Kidney capillary endothelial cell (primary cell): ENCODE measurements at regions not wholly inside any gene's neighbourhood (a gene's known extent, or its start where the extent isn't known, plus 50 kb on each side); places are given as distances from the start of the nearest gene placed in this dataset.

Source experiments
- DNase-seq: peaks from one replicate; pipeline ENCODE4 v3.0.0-alpha.2; 2018; ENCODE audit warnings: low spot score

- DNase-seq = no peak
These were observed 56.6 kb upstream of the SCOC start for GRCh38 chr4:140316799-140317198.

- no peak for DNase-seq
These were observed 57.5 kb upstream of the SCOC start for GRCh38 chr4:140315970-140316369.

- DNase-seq = no peak
These were observed 58.0 kb upstream of the SCOC start for GRCh38 chr4:140315438-140315837.

- no peak for DNase-seq
These were observed 58.4 kb upstream of the SCOC start for GRCh38 chr4:140315019-140315418.

DNA sequence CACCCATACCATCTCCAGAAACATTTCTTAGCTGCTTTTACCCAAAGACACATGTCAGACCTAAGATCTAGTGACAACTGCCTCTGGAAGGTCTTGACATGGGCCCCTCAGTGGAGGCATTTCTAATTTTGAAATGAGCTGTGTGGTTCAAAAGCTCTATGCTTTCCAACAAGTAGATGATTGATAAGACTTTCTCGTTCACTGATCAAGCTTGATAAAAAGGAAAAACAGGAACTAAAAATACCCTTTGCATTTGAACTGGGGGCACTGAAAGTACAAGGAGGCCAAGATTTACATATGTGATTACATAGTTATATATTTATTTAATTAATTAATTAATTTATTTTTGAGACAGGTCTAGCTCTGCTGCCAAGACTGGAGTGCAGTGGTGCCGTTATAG is 61.3 kb upstream of the SCOC start:
- DNase-seq = no peak

- no peak for DNase-seq
These were observed 62.1 kb upstream of the SCOC start for GRCh38 chr4:140311257-140311835.

GRCh38 chr4:140309124-140309870 is 64.1 kb upstream of the SCOC start:
- DNase-seq = no peak

DNA sequence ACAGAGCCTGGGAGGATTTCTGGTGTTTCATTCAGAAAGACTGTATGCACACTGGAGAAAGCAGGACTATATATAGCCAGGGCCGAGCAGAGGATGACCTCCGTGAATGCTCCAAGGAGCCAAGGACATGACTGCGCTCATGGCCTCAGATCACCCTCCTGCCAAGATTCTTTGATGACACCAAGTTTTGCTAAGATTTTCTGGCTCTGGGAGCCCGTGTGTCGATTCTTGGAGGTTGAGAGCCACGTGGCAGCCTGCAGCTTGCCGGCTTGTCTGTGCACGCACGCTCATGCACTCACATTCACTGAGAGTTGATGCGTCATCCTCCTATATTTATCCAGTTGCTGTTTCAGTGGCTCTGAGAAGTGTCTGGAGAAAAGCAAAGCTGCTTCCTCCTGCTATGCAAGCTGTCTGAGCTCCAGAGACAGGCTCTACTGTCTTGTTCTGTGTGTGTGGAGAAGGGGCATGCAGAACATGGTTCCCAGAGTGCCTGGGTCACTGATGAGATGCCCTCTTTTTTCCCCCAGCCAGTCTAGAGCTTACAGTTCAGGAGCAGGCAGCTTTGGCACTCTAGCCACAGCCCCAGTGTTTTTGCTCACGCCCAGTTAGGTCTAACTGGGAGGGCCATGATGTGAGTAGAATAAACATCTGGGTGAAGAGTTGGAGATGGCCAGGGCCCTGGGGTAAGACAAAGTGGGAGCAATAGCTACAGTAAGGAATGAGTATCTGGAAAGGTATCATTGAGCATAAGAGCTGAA is 64.9 kb upstream of the SCOC start:
- DNase-seq = peak; percentile 28

DNA sequence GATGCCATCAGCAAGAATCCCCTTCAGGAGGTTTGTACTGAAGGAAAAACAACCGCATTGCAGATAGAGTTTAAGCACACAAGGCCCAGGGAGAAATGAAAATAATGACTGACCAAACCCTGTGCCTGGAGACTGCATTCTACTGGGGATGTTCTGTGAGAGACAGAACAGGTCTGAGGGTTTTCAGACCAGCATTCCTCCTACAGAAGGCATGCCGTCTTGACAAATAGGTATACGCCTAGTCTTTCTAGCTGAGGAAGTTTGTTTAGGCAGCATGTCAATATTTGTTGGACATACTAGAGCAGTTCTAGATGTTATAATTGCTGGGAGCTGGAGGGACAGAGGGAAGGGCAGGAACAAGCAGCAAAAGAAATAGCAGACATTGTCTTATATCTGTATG is 68.4 kb upstream of the SCOC start:
- DNase-seq = no peak

DNA sequence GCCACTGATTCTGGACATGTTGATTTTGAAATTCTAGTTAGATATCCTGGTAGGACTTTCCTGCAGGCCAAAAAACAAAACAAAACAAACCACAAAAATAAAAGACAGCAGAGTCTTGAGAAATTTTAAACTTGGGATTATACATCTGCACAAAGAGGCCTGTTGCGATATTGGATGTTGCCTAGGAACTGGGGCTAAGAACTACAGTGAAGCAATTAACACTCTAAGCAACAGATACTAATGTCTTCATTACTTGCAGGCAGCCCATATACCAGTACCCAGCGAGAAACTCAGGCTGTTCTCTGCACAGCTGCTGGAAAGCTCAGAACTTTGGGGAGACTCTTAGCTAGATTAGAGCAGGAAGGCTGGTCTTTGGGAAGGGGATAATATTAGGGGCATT is 69.1 kb upstream of the SCOC start:
- no peak for DNase-seq

GRCh38 chr4:140302151-140302859 is 71.1 kb upstream of the SCOC start:
- DNase-seq = no peak

GRCh38 chr4:140300271-140300970 is 73.0 kb upstream of the SCOC start:
- DNase-seq = peak; percentile 52

GRCh38 chr4:140298001-140298400 is 75.4 kb upstream of the SCOC start:
- no peak for DNase-seq

- DNase-seq = no peak
These were observed 76.2 kb upstream of the SCOC start for GRCh38 chr4:140297221-140297570.

- peak; percentile 65 for DNase-seq
These were observed 76.9 kb upstream of the SCOC start for GRCh38 chr4:140296335-140297220.

- no peak for DNase-seq
These were observed 79.5 kb upstream of the SCOC start for GRCh38 chr4:140293979-140294378.

- DNase-seq = no peak
These were observed 82.2 kb upstream of the SCOC start for GRCh38 chr4:140291259-140291658.

DNA sequence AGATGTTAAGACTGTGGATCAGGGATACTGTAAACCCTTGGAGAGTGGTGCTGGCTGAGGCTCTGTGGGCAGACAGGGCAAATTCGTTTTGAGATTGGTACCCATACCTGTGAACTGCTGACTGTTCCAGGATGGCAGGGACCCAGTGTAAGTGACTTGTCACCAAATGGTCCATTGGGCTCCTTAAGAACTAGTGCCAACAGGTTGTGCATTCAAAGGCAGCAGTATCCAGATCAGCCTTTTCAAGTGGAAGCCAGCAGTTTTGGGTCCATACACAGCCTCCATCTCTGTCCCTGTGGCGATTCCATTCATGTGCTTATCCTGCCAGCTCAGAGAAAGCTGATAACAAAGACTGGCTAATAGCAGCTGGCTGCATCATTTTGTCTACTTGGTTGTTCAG is 84.0 kb upstream of the SCOC start:
- DNase-seq = no peak

DNA sequence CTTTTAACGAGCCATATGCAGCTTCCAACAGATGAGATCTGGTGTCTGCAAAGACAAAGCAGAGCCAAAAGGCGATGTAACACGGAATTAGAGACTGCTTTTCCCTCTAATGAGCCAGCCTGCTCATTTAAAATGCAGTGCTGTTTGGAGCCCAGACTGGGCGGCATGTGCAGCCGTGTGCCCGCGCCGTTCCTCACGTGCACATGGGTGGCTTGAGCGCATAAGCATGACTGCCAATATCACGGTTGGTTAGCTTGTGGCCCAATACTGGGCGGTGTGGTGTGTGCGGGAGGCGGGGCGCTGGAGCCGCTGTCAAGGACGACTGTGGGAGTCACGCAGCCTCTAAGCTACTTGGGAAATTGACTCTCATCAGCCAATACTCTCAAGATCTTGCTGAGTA is 87.0 kb upstream of the SCOC start:
- no peak for DNase-seq

GRCh38 chr4:140284456-140284855 is 89.0 kb upstream of the SCOC start:
- no peak for DNase-seq
